H1 (cell line): ENCODE measurements at regions not wholly inside any gene's neighbourhood (a gene's known extent, or its start where the extent isn't known, plus 50 kb on each side); places are given as distances from the start of the nearest gene placed in this dataset.

Experiments
- CTCF ChIA-PET: fragments of 300-600 bp; sonication (Branson Sonifier 250); formaldehyde crosslinking; loops from one replicate; lab custom pipeline; 2021; ENCODE audit not compliant: partially characterized antibody; lab: Charles Lee
- POLR2A ChIA-PET: fragments of 300-600 bp; sonication (Branson Sonifier 250); formaldehyde crosslinking; loops from one replicate; lab custom pipeline; 2021; ENCODE audit warnings: inconsistent platforms; ENCODE audit not compliant: partially characterized antibody; lab: Charles Lee
- DNase-seq, 2 experiments: peaks; one replicate each; pipeline versions ENCODE4 v3.0.0 to v3.0.0-alpha.2; 2010 to 2022; ENCODE audit warnings: low spot score in 2 of 2, low read depth in 1 of 2, mixed read lengths in 1 of 2
- FAIRE-seq: peaks from 2 replicates; lab custom pipeline; 2011; peaks lifted over from hg19 to GRCh38; lab: Jason Lieb, UNC
- H2AFZ ChIP-seq: 2 replicates; pipeline ENCODE4 v1.8.1; 2012; ENCODE audit warnings: low read length, inconsistent platforms
- H2AK5ac ChIP-seq: 2 replicates; pipeline ENCODE4 v1.6.1; 2013; ENCODE audit warnings: low read depth, low read length
- H2BK120ac ChIP-seq: replicated peaks from 2 replicates; pipeline ENCODE3; 2013; ENCODE audit warnings: low read depth, low read length, inconsistent platforms
- H2BK12ac ChIP-seq: 2 replicates; pipeline ENCODE4 v1.6.1; 2013; ENCODE audit warnings: low read depth, low read length
- H2BK15ac ChIP-seq: 2 replicates; pipeline ENCODE4 v1.6.1; 2013; ENCODE audit warnings: low read length
- H2BK20ac ChIP-seq: 2 replicates; pipeline ENCODE4 v1.6.1; 2013; ENCODE audit warnings: low read length
- H2BK5ac ChIP-seq: 2 replicates; pipeline ENCODE4 v1.6.1; 2013; ENCODE audit warnings: low read depth, low read length
- H3K14ac ChIP-seq: 2 replicates; pipeline ENCODE4 v1.6.1; 2013; ENCODE audit warnings: inconsistent platforms; ENCODE audit not compliant: insufficient read length
- H3K18ac ChIP-seq: 2 replicates; pipeline ENCODE4 v1.6.1; 2013; ENCODE audit warnings: low read length; ENCODE audit errors: extremely low read depth
- H3K23ac ChIP-seq: 2 replicates; pipeline ENCODE4 v1.6.1; 2013; ENCODE audit warnings: inconsistent platforms; ENCODE audit not compliant: insufficient read length
- H3K23me2 ChIP-seq: 2 replicates; pipeline ENCODE4 v1.6.1; 2013; ENCODE audit warnings: low read depth, low read length
- H3K27ac ChIP-seq: 2 replicates; pipeline ENCODE4 v1.6.1; 2011; ENCODE audit warnings: low read depth, low read length, inconsistent platforms
- H3K27me3 ChIP-seq, 4 experiments: replicated peaks in 1 of 4; 1 replicate in 1 of 4; 2 replicates in 3 of 4; pipeline versions ENCODE4 v1.6.1 to v1.8.1; 2011 to 2013; ENCODE audit warnings: low read length in 3 of 4, mild to moderate bottlenecking in 3 of 4, inconsistent platforms in 2 of 4, mixed read lengths in 2 of 4, moderate library complexity in 1 of 4; ENCODE audit not compliant: control insufficient read depth in 3 of 4, insufficient read depth in 3 of 4; ENCODE audit errors: extremely low read depth in 1 of 4
- H3K36me3 ChIP-seq, 4 experiments: 2 replicates each; pipeline versions ENCODE4 v1.6.1 to v1.8.1; 2011 to 2013; ENCODE audit warnings: mild to moderate bottlenecking in 4 of 4, low read length in 3 of 4, moderate library complexity in 2 of 4, control low read depth in 1 of 4, inconsistent platforms in 1 of 4; ENCODE audit not compliant: insufficient read depth in 4 of 4, control insufficient read depth in 2 of 4
- H3K4ac ChIP-seq: replicated peaks from 2 replicates; pipeline ENCODE3; 2013; ENCODE audit warnings: low read length, low read depth, mixed read lengths, inconsistent platforms; ENCODE audit not compliant: insufficient read length
- H3K4me1 ChIP-seq, 4 experiments: replicated peaks in 1 of 4; 1 replicate in 1 of 4; 2 replicates in 3 of 4; pipeline versions ENCODE4 v1.6.1 to v1.8.1; 2011 to 2013; ENCODE audit warnings: low read length in 3 of 4, inconsistent platforms in 2 of 4, mixed read lengths in 1 of 4; ENCODE audit not compliant: insufficient read depth in 4 of 4, control insufficient read depth in 3 of 4
- H3K4me2 ChIP-seq, 2 experiments: 2 replicates each; pipeline versions ENCODE4 v1.6.1 to v1.8.1; 2011 to 2013; ENCODE audit warnings: low read depth in 2 of 2, low read length in 2 of 2, control low read depth in 1 of 2, inconsistent platforms in 1 of 2, mild to moderate bottlenecking in 1 of 2; ENCODE audit not compliant: insufficient read depth in 1 of 2
- H3K4me3 ChIP-seq, 4 experiments: fragments of 200-600, 300-600 bp in 1 of 4; sonication (generic), shearing (Covaris generic), sonication (Bioruptor Twin) in 1 of 4; 2 replicates each; pipeline versions ENCODE4 v1.5.1 to v1.8.1; 2011 to 2016; ENCODE audit warnings: low read length in 4 of 4, low read depth in 3 of 4, control low read depth in 2 of 4, inconsistent platforms in 2 of 4, mild to moderate bottlenecking in 2 of 4, mixed read lengths in 1 of 4, moderate library complexity in 1 of 4; ENCODE audit not compliant: insufficient read depth in 2 of 4; ENCODE audit errors: extremely low read depth in 1 of 4
- H3K56ac ChIP-seq: replicated peaks from 2 replicates; pipeline ENCODE3; 2013; ENCODE audit warnings: low read depth, mild to moderate bottlenecking, mixed read lengths, low read length, inconsistent platforms; ENCODE audit not compliant: insufficient read length
- H3K79me1 ChIP-seq: 2 replicates; pipeline ENCODE4 v1.6.1; 2013; ENCODE audit warnings: low read depth, low read length, control low read depth
- H3K79me2 ChIP-seq, 2 experiments: 2 replicates each; pipeline versions ENCODE4 v1.6.1 to v1.8.1; 2012 to 2013; ENCODE audit warnings: low read length in 2 of 2, mild to moderate bottlenecking in 2 of 2, inconsistent platforms in 1 of 2; ENCODE audit not compliant: insufficient read depth in 2 of 2, control insufficient read depth in 1 of 2
- H3K9ac ChIP-seq, 4 experiments: replicated peaks in 1 of 4; 1 replicate in 1 of 4; 2 replicates in 3 of 4; pipeline versions ENCODE4 v1.6.1 to v1.8.1; 2011 to 2013; ENCODE audit warnings: low read depth in 3 of 4, low read length in 3 of 4, control low read depth in 2 of 4, mild to moderate bottlenecking in 2 of 4, moderate library complexity in 2 of 4, inconsistent platforms in 1 of 4; ENCODE audit errors: extremely low read depth in 1 of 4
- H3K9me3 ChIP-seq, 2 experiments: 2 replicates each; pipeline versions ENCODE4 v1.6.1 to v1.8.1; 2012 to 2013; ENCODE audit warnings: mild to moderate bottlenecking in 2 of 2, moderate library complexity in 2 of 2, control low read depth in 1 of 2, inconsistent platforms in 1 of 2, low read depth in 1 of 2, low read length in 1 of 2, mixed read lengths in 1 of 2; ENCODE audit not compliant: insufficient read depth in 2 of 2
- H4K20me1 ChIP-seq, 2 experiments: replicated peaks in 1 of 2; 2 replicates each; pipeline versions ENCODE3 to v1.8.1; 2011 to 2013; ENCODE audit warnings: inconsistent platforms in 2 of 2, low read length in 2 of 2, mild to moderate bottlenecking in 1 of 2; ENCODE audit not compliant: insufficient read depth in 2 of 2, control insufficient read depth in 1 of 2
- H4K5ac ChIP-seq: 2 replicates; pipeline ENCODE4 v1.6.1; 2013; ENCODE audit warnings: low read length, low read depth, mixed read lengths, inconsistent platforms; ENCODE audit not compliant: insufficient read length
- H4K8ac ChIP-seq: 2 replicates; pipeline ENCODE4 v1.8.0; 2013; ENCODE audit warnings: mild to moderate bottlenecking, moderate library complexity, low read length, inconsistent platforms; ENCODE audit not compliant: insufficient read depth; ENCODE audit errors: extremely low read depth
- H4K91ac ChIP-seq: replicated peaks from 2 replicates; pipeline ENCODE3; 2013; ENCODE audit warnings: low read length, mixed read lengths, inconsistent platforms; ENCODE audit not compliant: insufficient read length
- PHF8 ChIP-seq: fragments of 200-600 bp; sonication (generic); conservative IDR thresholded peaks from 2 replicates; pipeline ENCODE4 v1.7.1; 2012; ENCODE audit warnings: low read depth, mild to moderate bottlenecking, inconsistent platforms, low read length, moderate library complexity
- WGBS, 2 experiments: shearing (Covaris generic) in 1 of 2; methylation state at CpG; one replicate each; pipeline versions ENCODE4 v1.1.6 to v1.1.7; 2013 to 2015; ENCODE audit warnings: low lambda C conversion rate in 2 of 2, mixed read lengths in 2 of 2, inconsistent platforms in 1 of 2, low coverage in 1 of 2, missing lambda C conversion rate in 1 of 2; ENCODE audit not compliant: insufficient replicate concordance in 2 of 2, insufficient coverage in 1 of 2, insufficient read length in 1 of 2; ENCODE audit errors: extremely low coverage in 1 of 2, missing lambda C conversion rate in 1 of 2; 5-methylcytosine and 5-hydroxymethylcytosine counted together
- TF ChIP-seq, protein P1 (sequence below): IDR thresholded peaks from 2 replicates; pipeline ENCODE4 v1.6.1; 2012; ENCODE audit warnings: low read length, inconsistent platforms

DNA sequence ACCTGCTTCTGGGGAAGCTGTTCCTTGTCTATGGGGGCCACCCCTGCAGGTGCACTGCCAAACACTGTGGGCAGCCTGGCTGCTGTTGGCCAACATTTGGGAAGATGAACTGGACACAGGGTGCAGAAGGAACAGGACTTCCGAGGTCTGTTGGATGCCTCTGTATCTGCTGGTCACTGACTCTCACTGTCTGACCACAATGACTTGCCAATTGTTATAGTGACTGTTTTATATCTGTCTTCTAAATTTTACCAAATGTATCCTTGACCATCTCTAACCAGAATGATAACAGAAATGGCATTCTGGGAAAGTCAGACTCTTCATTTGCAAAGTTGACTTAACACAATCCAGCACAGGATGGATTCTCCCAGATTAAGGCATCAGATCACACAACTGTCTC lies 214.0 kb upstream of the PRSS58 start:
- H3K23ac ChIP-seq = no peak overlapping the region
- no peak overlapping the region for H3K27ac ChIP-seq
- H3K18ac ChIP-seq = no peak overlapping the region
- no peaks in the 10 kb centered on the region for H3K4me1 ChIP-seq
- no peak overlapping the region for H3K4me3 ChIP-seq
- no peaks in the 10 kb centered on the region for H3K27me3 ChIP-seq
- ChIA-PET POLR2A (no interaction called here), CTCF (interaction anchor here (0.7 to 24.2 kb wide), 7 partner anchors 9 to 168 kb away, joined by 3 to 682 read pairs (median 4); no protein-coding TSS in a partner anchor)
- H3K23me2 ChIP-seq = no peaks in the 10 kb centered on the region
- no peak overlapping the region for H4K8ac ChIP-seq
- H3K36me3 ChIP-seq = no peaks in the 10 kb centered on the region
- no peak overlapping the region for H3K56ac ChIP-seq
- FAIRE-seq (no peak), DNase-seq (no peak)
- H4K91ac ChIP-seq = no peak overlapping the region
- no peak overlapping the region for H2AFZ ChIP-seq
- no peak overlapping the region for H3K4me2 ChIP-seq
- no peak overlapping the region for H3K9ac ChIP-seq
- H3K14ac ChIP-seq = no peak overlapping the region
- WGBS, 2 experiments = 9% methylated on average over 1 of the region's 1 CpG; no CpG with 5 or more reads in 1 of the 2 experiments
- H2BK12ac ChIP-seq = no peak overlapping the region
- H3K4ac ChIP-seq = no peak overlapping the region
- H2BK20ac ChIP-seq = no peak overlapping the region
- H2BK5ac ChIP-seq = no peak overlapping the region
- no peaks in the 10 kb centered on the region for H3K79me1 ChIP-seq
- H3K79me2 ChIP-seq = no peaks in the 10 kb centered on the region
- no peak overlapping the region for H2BK15ac ChIP-seq
- H3K9me3 ChIP-seq = no peaks in the 10 kb centered on the region
- H2BK120ac ChIP-seq = no peak overlapping the region
- H4K20me1 ChIP-seq = no peaks in the 10 kb centered on the region
- H2AK5ac ChIP-seq = no peak overlapping the region
- no peak overlapping the region for H4K5ac ChIP-seq
- no peak for TF ChIP-seq PHF8
- TF ChIP-seq, protein P1, sequence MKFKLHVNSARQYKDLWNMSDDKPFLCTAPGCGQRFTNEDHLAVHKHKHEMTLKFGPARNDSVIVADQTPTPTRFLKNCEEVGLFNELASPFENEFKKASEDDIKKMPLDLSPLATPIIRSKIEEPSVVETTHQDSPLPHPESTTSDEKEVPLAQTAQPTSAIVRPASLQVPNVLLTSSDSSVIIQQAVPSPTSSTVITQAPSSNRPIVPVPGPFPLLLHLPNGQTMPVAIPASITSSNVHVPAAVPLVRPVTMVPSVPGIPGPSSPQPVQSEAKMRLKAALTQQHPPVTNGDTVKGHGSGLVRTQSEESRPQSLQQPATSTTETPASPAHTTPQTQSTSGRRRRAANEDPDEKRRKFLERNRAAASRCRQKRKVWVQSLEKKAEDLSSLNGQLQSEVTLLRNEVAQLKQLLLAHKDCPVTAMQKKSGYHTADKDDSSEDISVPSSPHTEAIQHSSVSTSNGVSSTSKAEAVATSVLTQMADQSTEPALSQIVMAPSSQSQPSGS = no peak
